IMR-90 (cell line): ENCODE measurements at regions not wholly inside any gene's neighbourhood (a gene's known extent, or its start where the extent isn't known, plus 50 kb on each side); places are given as distances from the start of the nearest gene placed in this dataset.

Source experiments
- ATAC-seq: fragments of 200-7000 bp; cut with Tn5 transposase; 2 replicates; pipeline ENCODE4 v1.9.1; 2020; ENCODE audit warnings: low read depth, mild to moderate bottlenecking, moderate library complexity
- BruUV-seq: library from RNA; stranded (reverse); fragments of 400-500 nt; replicated peaks from 2 replicates; lab custom pipeline; 2021; lab: Mats Ljungman, UMichigan
- CTCF ChIA-PET: fragments of 300-600 bp; formaldehyde crosslinking; extraction: SDS; loops from one replicate; lab custom pipeline; 2021; ENCODE audit warnings: antibody characterized with exemption; lab: Yijun Ruan, JAX
- POLR2A ChIA-PET: fragments of 300-600 bp; sonication (Branson Sonifier 250); formaldehyde crosslinking; loops from one replicate; lab custom pipeline; 2022; ENCODE audit warnings: antibody characterized with exemption; ENCODE audit not compliant: unreplicated experiment; lab: Charles Lee
- DNase-seq: peaks from one replicate; pipeline ENCODE4 v3.0.0; 2013
- H2AFZ ChIP-seq: replicated peaks from 2 replicates; pipeline ENCODE3; 2013; ENCODE audit warnings: low read length, mild to moderate bottlenecking; ENCODE audit not compliant: poor library complexity
- H2AK5ac ChIP-seq: 2 replicates; pipeline ENCODE4 v1.6.1; 2013; ENCODE audit warnings: low read depth, low read length, inconsistent platforms
- H2AK9ac ChIP-seq: replicated peaks from 2 replicates; pipeline ENCODE3; 2013; ENCODE audit warnings: mild to moderate bottlenecking, low read depth, low read length, moderate library complexity; ENCODE audit not compliant: poor library complexity
- H2BK120ac ChIP-seq: 2 replicates; pipeline ENCODE4 v1.6.1; 2013; ENCODE audit warnings: low read depth, low read length, inconsistent platforms
- H2BK15ac ChIP-seq: 3 replicates; pipeline ENCODE4 v1.6.1; 2013; ENCODE audit warnings: low read depth, low read length, inconsistent platforms
- H2BK20ac ChIP-seq: 2 replicates; pipeline ENCODE4 v1.6.1; 2013; ENCODE audit warnings: low read depth, mild to moderate bottlenecking, inconsistent platforms, low read length, moderate library complexity
- H2BK5ac ChIP-seq: 2 replicates; pipeline ENCODE4 v1.6.1; 2013; ENCODE audit warnings: mild to moderate bottlenecking, low read depth, low read length, inconsistent platforms; ENCODE audit not compliant: poor library complexity, severe bottlenecking
- H3K14ac ChIP-seq: replicated peaks from 2 replicates; pipeline ENCODE4 v1.6.1; 2013; ENCODE audit warnings: low read depth, low read length, inconsistent platforms
- H3K18ac ChIP-seq: 2 replicates; pipeline ENCODE4 v1.6.1; 2013; ENCODE audit warnings: low read depth, low read length, control low read depth
- H3K23ac ChIP-seq: 2 replicates; pipeline ENCODE4 v1.6.1; 2013; ENCODE audit warnings: low read depth, low read length, inconsistent platforms
- H3K27ac ChIP-seq: 2 replicates; pipeline ENCODE4 v1.5.1; 2013; ENCODE audit warnings: mild to moderate bottlenecking, control low read depth, low read length; ENCODE audit not compliant: insufficient read depth
- H3K27me3 ChIP-seq: 2 replicates; pipeline ENCODE4 v1.6.1; 2013; ENCODE audit warnings: low read length; ENCODE audit not compliant: control insufficient read depth, insufficient read depth
- H3K36me3 ChIP-seq: 2 replicates; pipeline ENCODE4 v1.6.1; 2013; ENCODE audit warnings: low read length, mixed read lengths; ENCODE audit not compliant: control insufficient read depth, insufficient read depth
- H3K4ac ChIP-seq: 2 replicates; pipeline ENCODE4 v1.6.1; 2013; ENCODE audit warnings: low read depth, low read length, inconsistent platforms
- H3K4me1 ChIP-seq: 2 replicates; pipeline ENCODE4 v1.6.1; 2013; ENCODE audit warnings: low read length, mixed read lengths; ENCODE audit not compliant: control insufficient read depth, insufficient read depth
- H3K4me2 ChIP-seq: 2 replicates; pipeline ENCODE4 v1.6.1; 2013; ENCODE audit warnings: low read depth, mild to moderate bottlenecking, control low read depth, low read length, moderate library complexity
- H3K4me3 ChIP-seq: 2 replicates; pipeline ENCODE4 v1.5.1; 2013; ENCODE audit warnings: low read depth, mild to moderate bottlenecking, control low read depth, low read length, moderate library complexity; ENCODE audit not compliant: insufficient read depth
- H3K56ac ChIP-seq: 2 replicates; pipeline ENCODE4 v1.6.1; 2013; ENCODE audit warnings: low read length, inconsistent platforms; ENCODE audit not compliant: insufficient read depth; ENCODE audit errors: extremely low read depth
- H3K79me1 ChIP-seq, 2 experiments: 2 replicates each; pipeline ENCODE4 v1.6.1; 2013; ENCODE audit warnings: low read length in 2 of 2, inconsistent platforms in 1 of 2, low read depth in 1 of 2
- H3K9ac ChIP-seq: 2 replicates; pipeline ENCODE4 v1.6.1; 2013; ENCODE audit warnings: low read depth, low read length, control low read depth
- H3K9me1 ChIP-seq: 2 replicates; pipeline ENCODE4 v1.6.1; 2013; ENCODE audit warnings: low read length, inconsistent platforms; ENCODE audit not compliant: insufficient read depth
- H3K9me3 ChIP-seq: 2 replicates; pipeline ENCODE4 v1.6.1; 2013; ENCODE audit warnings: low read length; ENCODE audit not compliant: control insufficient read depth, insufficient read depth
- H4K20me1 ChIP-seq: 2 replicates; pipeline ENCODE4 v1.6.1; 2013; ENCODE audit warnings: low read length, inconsistent platforms; ENCODE audit not compliant: insufficient read depth
- H4K5ac ChIP-seq: 2 replicates; pipeline ENCODE4 v1.6.1; 2013; ENCODE audit warnings: mild to moderate bottlenecking, low read depth, low read length, control low read depth
- H4K8ac ChIP-seq, 2 experiments: 2 replicates each; pipeline ENCODE4 v1.6.1; 2013; ENCODE audit warnings: low read depth in 2 of 2, low read length in 2 of 2, control low read depth in 1 of 2, inconsistent platforms in 1 of 2
- H4K91ac ChIP-seq: 2 replicates; pipeline ENCODE4 v1.6.1; 2013; ENCODE audit warnings: low read depth, low read length, inconsistent platforms; ENCODE audit not compliant: insufficient read depth
- BHLHE40 ChIP-seq: fragments of 150-350 bp; IDR thresholded peaks from 2 replicates; pipeline ENCODE4 v1.6.1; 2016; ENCODE audit warnings: mild to moderate bottlenecking, low read depth, low read length
- CEBPB ChIP-seq: IDR thresholded peaks from 2 replicates; pipeline ENCODE4 v1.6.1; 2012; ENCODE audit warnings: low read depth, low read length, improper control_type of control experiment
- CHD1 ChIP-seq: IDR thresholded peaks from 2 replicates; pipeline ENCODE4 v1.6.1; 2012; ENCODE audit warnings: low read depth, low read length, improper control_type of control experiment
- FOS ChIP-seq: fragments of 150-350 bp; IDR thresholded peaks from 2 replicates; pipeline ENCODE4 v1.6.1; 2016; ENCODE audit warnings: low read depth, low read length
- MAFK ChIP-seq: IDR thresholded peaks from 2 replicates; pipeline ENCODE4 v1.6.1; 2012; ENCODE audit warnings: low read depth, low read length, improper control_type of control experiment
- MAZ ChIP-seq: IDR thresholded peaks from 2 replicates; pipeline ENCODE4 v1.6.1; 2012; ENCODE audit warnings: low read depth, mild to moderate bottlenecking, low read length, improper control_type of control experiment, moderate library complexity, borderline replicate concordance
- MXI1 ChIP-seq: IDR thresholded peaks from 2 replicates; pipeline ENCODE4 v1.6.1; 2012; ENCODE audit warnings: low read depth, mild to moderate bottlenecking, low read length, moderate library complexity, borderline replicate concordance
- NFE2L2 ChIP-seq: fragments of 150-350 bp; IDR thresholded peaks from 2 replicates; pipeline ENCODE4 v1.6.1; 2016; ENCODE audit warnings: low read depth, mild to moderate bottlenecking, low read length
- POLR2A ChIP-seq: IDR thresholded peaks from 2 replicates; pipeline ENCODE4 v1.6.1; 2012; ENCODE audit warnings: mild to moderate bottlenecking, low read depth, low read length
- RAD21 ChIP-seq: IDR thresholded peaks from 2 replicates; pipeline ENCODE4 v1.6.1; 2012; ENCODE audit warnings: low read length, improper control_type of control experiment
- RCOR1 ChIP-seq: IDR thresholded peaks from 2 replicates; pipeline ENCODE4 v1.6.1; 2012; ENCODE audit warnings: mild to moderate bottlenecking, low read length, improper control_type of control experiment; ENCODE audit not compliant: insufficient replicate concordance
- RFX5 ChIP-seq: IDR thresholded peaks from 2 replicates; pipeline ENCODE4 v1.8.0; 2012; ENCODE audit warnings: low read depth, mild to moderate bottlenecking, low read length, moderate library complexity
- SMC3 ChIP-seq: fragments of 150-350 bp; IDR thresholded peaks from 2 replicates; pipeline ENCODE4 v1.6.1; 2016; ENCODE audit warnings: low read depth, mild to moderate bottlenecking, antibody characterized with exemption, low read length, moderate library complexity
- WGBS, 2 experiments: methylation state at CpG; one replicate each; pipeline versions ENCODE4 v1.1.5 to v1.1.7; 2013; ENCODE audit warnings: missing lambda C conversion rate in 2 of 2; ENCODE audit not compliant: insufficient read length in 1 of 2; ENCODE audit errors: extremely low coverage in 2 of 2; 5-methylcytosine and 5-hydroxymethylcytosine counted together
- dilution Hi-C: fragments of 300-500 bp; cut with HindIII; formaldehyde crosslinking; loops from one replicate; pipeline ENCODE4 v1.14.3; 2018; ENCODE audit warnings: low sequenced_read_pairs; ENCODE audit not compliant: unreplicated experiment
- in situ Hi-C: fragments of 300-500 bp; cut with MboI; formaldehyde crosslinking; loops from 3 replicates; pipeline ENCODE4 v1.14.3; 2019; ENCODE audit warnings: low sequenced_read_pairs, inconsistent platforms, mixed read lengths
- intact Hi-C: fragments of 100-400 bp; cut with micrococcal nuclease; formaldehyde crosslinking; loops from 2 replicates; pipeline ENCODE4 v1.10.0; 2022
- TF ChIP-seq, protein P1 (sequence below): fragments of 150-350 bp; IDR thresholded peaks from 2 replicates; pipeline ENCODE4 v1.6.1; 2017; ENCODE audit warnings: mild to moderate bottlenecking, antibody characterized with exemption, low read length, low read depth
- TF ChIP-seq, protein P2 (sequence below): conservative IDR thresholded peaks from 2 replicates; pipeline ENCODE4 v1.5.1; 2012; ENCODE audit warnings: mild to moderate bottlenecking, low read depth, low read length, improper control_type of control experiment
- TF ChIP-seq, protein P3 (sequence below): fragments of 150-350 bp; IDR thresholded peaks from 2 replicates; pipeline ENCODE4 v1.6.1; 2016; ENCODE audit warnings: low read depth, mild to moderate bottlenecking, low read length, moderate library complexity, borderline replicate concordance

DNA sequence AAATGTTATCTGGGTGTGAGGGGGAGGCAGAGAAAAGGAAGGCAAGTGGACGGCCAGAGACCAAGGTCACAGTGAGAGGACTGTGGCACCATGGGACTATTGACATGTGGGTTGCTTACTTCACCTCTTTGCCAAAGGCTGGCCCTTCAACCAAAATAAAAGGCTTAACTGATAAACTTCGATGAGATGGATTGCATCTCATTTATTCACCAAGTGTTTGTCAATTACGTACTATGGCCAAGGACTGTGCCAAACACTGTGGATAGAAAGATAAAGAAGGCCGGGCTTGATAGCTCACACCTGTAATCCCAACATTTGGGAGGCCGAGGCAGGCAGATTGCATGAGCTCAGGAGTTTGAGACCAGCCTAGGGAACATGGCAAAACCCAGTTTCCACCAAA lies 98.7 kb upstream of the CCBE1 start:
- Histone ChIP-seq H4K20me1 (no peaks in the 10 kb centered on the region), H2BK15ac (no peak overlapping the region), H3K56ac (no peak overlapping the region), H3K27me3 (no peaks in the 10 kb centered on the region), H3K79me1 (no peaks in the 10 kb centered on the region), H2AK5ac (no peak overlapping the region; the same call in 1 of the 2 replicates), H3K4me1 (0 out of 2 replicates have a peak, but pooled peaks cover 1% of the 10 kb centered on the region), H4K8ac (no peak overlapping the region), H2BK5ac (no peak overlapping the region), H2AK9ac (no peak overlapping the region), H4K91ac (no peak overlapping the region), H3K9me1 (no peaks in the 10 kb centered on the region; the same call in 1 of the 2 replicates), H2AFZ (peak overlapping the region; percentile 37), H3K9me3 (no peaks in the 10 kb centered on the region), H2BK120ac (no peak overlapping the region), H3K18ac (no peak overlapping the region), H3K4me2 (no peak overlapping the region), H3K23ac (no peak overlapping the region), H2BK20ac (no peak overlapping the region), H4K5ac (no peak overlapping the region), H3K27ac (no peak overlapping the region), H3K9ac (no peak overlapping the region), H3K14ac (no peak overlapping the region), H3K36me3 (no peaks in the 10 kb centered on the region), H3K4ac (no peak overlapping the region), H3K4me3 (no peak overlapping the region)
- ChIA-PET POLR2A (no interaction called here), CTCF (no interaction called here)
- DNase-seq (no peak), ATAC-seq (no peak)
- in situ Hi-C loops (no loop called here), intact Hi-C loops (no loop called here), dilution Hi-C loops (no loop called here)
- BruUV-seq: no TSS peak
- TF ChIP-seq MXI1 (no peak), CHD1 (no peak), BHLHE40 (no peak), NFE2L2 (no peak), SMC3 (no peak), RCOR1 (no peak), POLR2A (no peak), CEBPB (no peak), FOS (no peak), MAFK (no peak), RAD21 (no peak), MAZ (no peak), RFX5 (no peak)
- TF ChIP-seq, protein P1, sequence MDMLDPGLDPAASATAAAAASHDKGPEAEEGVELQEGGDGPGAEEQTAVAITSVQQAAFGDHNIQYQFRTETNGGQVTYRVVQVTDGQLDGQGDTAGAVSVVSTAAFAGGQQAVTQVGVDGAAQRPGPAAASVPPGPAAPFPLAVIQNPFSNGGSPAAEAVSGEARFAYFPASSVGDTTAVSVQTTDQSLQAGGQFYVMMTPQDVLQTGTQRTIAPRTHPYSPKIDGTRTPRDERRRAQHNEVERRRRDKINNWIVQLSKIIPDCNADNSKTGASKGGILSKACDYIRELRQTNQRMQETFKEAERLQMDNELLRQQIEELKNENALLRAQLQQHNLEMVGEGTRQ: no peak
- TF ChIP-seq, protein P2, sequence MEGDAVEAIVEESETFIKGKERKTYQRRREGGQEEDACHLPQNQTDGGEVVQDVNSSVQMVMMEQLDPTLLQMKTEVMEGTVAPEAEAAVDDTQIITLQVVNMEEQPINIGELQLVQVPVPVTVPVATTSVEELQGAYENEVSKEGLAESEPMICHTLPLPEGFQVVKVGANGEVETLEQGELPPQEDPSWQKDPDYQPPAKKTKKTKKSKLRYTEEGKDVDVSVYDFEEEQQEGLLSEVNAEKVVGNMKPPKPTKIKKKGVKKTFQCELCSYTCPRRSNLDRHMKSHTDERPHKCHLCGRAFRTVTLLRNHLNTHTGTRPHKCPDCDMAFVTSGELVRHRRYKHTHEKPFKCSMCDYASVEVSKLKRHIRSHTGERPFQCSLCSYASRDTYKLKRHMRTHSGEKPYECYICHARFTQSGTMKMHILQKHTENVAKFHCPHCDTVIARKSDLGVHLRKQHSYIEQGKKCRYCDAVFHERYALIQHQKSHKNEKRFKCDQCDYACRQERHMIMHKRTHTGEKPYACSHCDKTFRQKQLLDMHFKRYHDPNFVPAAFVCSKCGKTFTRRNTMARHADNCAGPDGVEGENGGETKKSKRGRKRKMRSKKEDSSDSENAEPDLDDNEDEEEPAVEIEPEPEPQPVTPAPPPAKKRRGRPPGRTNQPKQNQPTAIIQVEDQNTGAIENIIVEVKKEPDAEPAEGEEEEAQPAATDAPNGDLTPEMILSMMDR: no peak
- TF ChIP-seq, protein P3, sequence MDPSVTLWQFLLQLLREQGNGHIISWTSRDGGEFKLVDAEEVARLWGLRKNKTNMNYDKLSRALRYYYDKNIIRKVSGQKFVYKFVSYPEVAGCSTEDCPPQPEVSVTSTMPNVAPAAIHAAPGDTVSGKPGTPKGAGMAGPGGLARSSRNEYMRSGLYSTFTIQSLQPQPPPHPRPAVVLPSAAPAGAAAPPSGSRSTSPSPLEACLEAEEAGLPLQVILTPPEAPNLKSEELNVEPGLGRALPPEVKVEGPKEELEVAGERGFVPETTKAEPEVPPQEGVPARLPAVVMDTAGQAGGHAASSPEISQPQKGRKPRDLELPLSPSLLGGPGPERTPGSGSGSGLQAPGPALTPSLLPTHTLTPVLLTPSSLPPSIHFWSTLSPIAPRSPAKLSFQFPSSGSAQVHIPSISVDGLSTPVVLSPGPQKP: no peak
- WGBS, 2 experiments: no CpG with 5 or more reads among the region's 5 CpGs
